ENCODE measurements at regions not wholly inside any gene's neighbourhood (a gene's known extent, or its start where the extent isn't known, plus 50 kb on each side); places are given as distances from the start of the nearest gene placed in this dataset.

DNA sequence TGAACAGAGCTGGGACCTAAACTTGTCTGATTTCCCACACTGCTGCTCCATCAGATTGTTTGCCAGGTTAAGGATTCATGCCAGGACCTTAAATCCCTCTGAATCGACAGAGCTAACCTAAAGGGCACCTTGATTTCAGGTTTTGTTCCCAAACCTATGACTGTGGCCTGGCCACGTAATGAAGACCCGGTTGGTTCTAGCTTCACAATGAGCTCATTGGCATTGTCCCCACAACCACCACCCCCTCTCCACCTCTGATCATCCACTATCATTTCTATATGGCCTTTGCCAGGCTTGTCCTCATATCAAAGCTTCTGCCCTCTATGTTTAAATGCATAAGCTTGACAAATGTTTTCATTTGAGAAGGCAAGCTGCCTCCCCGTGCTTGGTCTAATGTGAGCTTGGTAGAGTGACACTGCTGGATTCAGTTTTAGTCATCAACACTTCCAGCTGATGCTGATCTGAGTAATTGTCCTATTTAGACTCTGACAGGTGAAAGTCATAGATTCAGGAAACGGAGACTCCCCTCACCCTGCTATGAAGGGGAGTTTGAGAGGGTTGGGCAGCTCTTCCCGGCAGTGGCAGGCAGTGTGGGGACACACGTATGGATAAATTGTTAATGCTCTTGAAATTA lies 407.1 kb upstream of the CFAP20DC start:
- H3K4me3 ChIP-seq = no peak overlapping the region
- no peak for DNase-seq (ENCODE audit: low spot score in 2 of 2)
- H3K36me3 ChIP-seq = no peaks in the 10 kb centered on the region
- WGBS = 72% methylated on average over 7 of the region's 7 CpGs
- no peaks in the 10 kb centered on the region for H3K27me3 ChIP-seq
- peaks cover under 1% of the 10 kb centered on the region for H3K4me1 ChIP-seq
- TF ChIP-seq EP300 (IDR thresholded peaks at IDR 0.05) = no peak
- TF ChIP-seq POLR2AphosphoS5 (IDR thresholded peaks at IDR 0.05) = no peak
- TF ChIP-seq, protein P1, sequence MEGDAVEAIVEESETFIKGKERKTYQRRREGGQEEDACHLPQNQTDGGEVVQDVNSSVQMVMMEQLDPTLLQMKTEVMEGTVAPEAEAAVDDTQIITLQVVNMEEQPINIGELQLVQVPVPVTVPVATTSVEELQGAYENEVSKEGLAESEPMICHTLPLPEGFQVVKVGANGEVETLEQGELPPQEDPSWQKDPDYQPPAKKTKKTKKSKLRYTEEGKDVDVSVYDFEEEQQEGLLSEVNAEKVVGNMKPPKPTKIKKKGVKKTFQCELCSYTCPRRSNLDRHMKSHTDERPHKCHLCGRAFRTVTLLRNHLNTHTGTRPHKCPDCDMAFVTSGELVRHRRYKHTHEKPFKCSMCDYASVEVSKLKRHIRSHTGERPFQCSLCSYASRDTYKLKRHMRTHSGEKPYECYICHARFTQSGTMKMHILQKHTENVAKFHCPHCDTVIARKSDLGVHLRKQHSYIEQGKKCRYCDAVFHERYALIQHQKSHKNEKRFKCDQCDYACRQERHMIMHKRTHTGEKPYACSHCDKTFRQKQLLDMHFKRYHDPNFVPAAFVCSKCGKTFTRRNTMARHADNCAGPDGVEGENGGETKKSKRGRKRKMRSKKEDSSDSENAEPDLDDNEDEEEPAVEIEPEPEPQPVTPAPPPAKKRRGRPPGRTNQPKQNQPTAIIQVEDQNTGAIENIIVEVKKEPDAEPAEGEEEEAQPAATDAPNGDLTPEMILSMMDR (IDR thresholded peaks at IDR 0.05) = no peak
- no peak for TF ChIP-seq POLR2A (IDR thresholded peaks at IDR 0.05)
- no peak overlapping the region for H3K27ac ChIP-seq
- no peaks in the 10 kb centered on the region for H3K9me3 ChIP-seq

DNA sequence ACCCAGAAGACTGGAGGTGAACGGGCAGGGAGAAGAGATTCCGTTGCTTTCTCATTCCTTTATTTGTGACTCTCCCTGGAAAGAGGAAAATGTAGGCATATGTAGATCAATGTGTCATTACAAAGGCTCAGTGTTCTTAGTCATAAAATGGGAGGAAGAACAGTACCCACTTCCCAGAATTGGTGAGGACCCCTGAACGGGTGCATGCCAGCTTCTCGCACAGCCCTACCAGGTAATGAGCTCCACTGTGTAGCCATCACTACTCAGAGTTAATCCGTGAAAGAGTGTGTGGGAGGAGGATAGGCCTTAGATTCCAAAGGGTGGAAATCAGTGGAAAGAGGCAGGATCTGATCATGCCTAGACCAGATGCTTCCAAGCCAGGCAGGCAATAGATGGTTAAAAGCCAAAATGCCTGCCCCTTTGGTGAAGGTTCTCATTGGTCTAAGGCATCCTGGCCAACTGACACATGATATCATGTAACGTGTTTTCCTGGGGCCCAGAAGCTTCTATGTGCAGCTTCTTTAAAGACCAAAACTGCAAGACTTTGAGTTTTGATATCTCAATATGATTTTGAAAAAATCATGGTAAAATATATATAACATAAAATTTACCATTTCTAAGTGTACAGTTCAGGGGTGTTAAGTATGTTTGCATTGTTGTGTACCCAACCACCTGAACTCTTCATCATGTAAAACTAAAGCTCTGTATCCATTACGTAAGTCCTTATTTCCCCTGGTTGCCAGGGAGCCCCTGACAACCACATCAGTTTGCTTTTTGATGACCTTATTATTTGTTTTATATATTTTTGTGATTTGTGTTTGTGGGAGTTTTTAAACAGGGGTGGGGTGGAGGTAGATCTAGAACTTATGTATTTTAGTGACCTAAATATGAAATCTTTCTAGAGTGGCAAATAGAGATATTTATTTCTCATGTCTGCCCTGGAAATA lies 402.2 kb upstream of the CFAP20DC start:
- DNase-seq (ENCODE audit: low spot score in 2 of 2) = no peak
- TF ChIP-seq, protein P1 (IDR thresholded peaks at IDR 0.05) = no peak
- TF ChIP-seq POLR2A (IDR thresholded peaks at IDR 0.05) = no peak
- TF ChIP-seq POLR2AphosphoS5 (IDR thresholded peaks at IDR 0.05) = no peak
- no peak for TF ChIP-seq EP300 (IDR thresholded peaks at IDR 0.05)
- Histone ChIP-seq H3K4me3 (no peak overlapping the region), H3K27me3 (no peaks in the 10 kb centered on the region), H3K36me3 (no peaks in the 10 kb centered on the region), H3K9me3 (no peaks in the 10 kb centered on the region), H3K4me1 (peaks cover 7% of the 10 kb centered on the region), H3K27ac (peak overlapping the region; percentile 7)
- WGBS = 50% methylated on average over 7 of the region's 7 CpGs

DNA sequence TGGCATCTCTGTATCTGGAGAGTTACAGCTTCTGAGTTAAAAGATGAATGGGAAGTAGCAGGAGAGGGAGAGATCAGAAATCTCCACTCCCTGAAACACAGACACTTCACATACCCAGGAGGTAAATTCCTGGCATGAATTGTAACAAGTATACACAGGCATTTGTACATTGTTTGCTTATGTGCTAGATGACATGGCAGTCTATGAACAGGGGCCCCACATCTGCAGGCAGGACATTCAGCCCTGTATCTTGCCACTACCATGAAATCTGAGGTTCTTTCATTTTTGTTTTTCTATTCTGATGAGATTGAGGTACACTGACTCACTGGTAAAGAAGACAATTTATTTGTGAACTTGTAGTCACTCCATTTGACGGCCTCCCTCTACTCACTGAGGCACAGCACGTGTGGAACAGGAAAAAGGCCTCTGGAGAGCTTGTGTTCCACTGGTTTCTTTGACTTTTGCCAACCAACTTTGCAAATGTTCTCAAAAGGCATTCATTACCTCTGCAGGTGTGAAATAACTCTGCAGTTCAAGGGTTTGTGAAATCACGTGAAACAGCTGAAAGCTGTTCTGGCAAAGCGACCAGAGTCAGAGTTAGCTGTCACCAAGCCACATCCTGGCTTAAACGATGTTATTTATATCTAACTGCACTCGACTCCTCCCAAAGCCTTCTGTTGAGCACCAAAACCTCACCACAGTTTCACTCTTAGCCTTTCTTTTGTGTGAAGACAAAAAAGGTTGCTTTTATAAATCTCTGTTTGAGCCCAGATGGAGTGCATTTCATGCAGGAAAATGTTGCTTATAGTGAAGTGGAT lies 401.3 kb upstream of the CFAP20DC start:
- Histone ChIP-seq H3K27me3 (no peaks in the 10 kb centered on the region), H3K4me3 (no peak overlapping the region), H3K27ac (peak overlapping the region; percentile 7), H3K4me1 (peaks cover 7% of the 10 kb centered on the region), H3K9me3 (no peaks in the 10 kb centered on the region), H3K36me3 (no peaks in the 10 kb centered on the region)
- WGBS = 19% methylated on average over 6 of the region's 6 CpGs
- DNase-seq (ENCODE audit: low spot score in 2 of 2) = no peak
- TF ChIP-seq, protein P1 (IDR thresholded peaks at IDR 0.05) = no peak
- no peak for TF ChIP-seq EP300 (IDR thresholded peaks at IDR 0.05)

DNA sequence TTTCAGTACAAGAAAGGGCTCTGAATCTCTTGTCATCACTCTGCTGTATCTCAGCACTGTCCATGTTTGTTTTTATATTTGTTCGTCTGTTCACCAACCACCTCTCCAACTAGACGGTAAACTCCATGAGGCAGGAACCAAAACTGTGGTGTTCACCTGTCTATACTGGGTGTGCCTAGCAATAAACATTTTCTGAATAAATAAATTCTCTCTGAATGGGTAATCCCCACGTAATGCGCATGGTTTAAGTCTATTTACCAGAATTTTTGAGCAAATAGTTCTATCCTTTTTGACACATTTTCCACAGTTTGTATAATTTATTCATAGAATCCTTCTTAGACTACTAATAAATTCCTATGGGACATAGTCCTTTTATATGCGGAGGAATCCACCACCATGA lies 400.6 kb upstream of the CFAP20DC start:
- 83% methylated on average over 5 of the region's 5 CpGs for WGBS
- Histone ChIP-seq H3K4me3 (no peak overlapping the region), H3K36me3 (no peaks in the 10 kb centered on the region), H3K27ac (no peak overlapping the region), H3K9me3 (no peaks in the 10 kb centered on the region), H3K27me3 (no peaks in the 10 kb centered on the region), H3K4me1 (peaks cover 7% of the 10 kb centered on the region)
- no peak for TF ChIP-seq EP300 (IDR thresholded peaks at IDR 0.05)
- TF ChIP-seq, protein P1 (IDR thresholded peaks at IDR 0.05) = no peak
- no peak for TF ChIP-seq POLR2A (IDR thresholded peaks at IDR 0.05)
- TF ChIP-seq POLR2AphosphoS5 (IDR thresholded peaks at IDR 0.05) = no peak
- DNase-seq (ENCODE audit: low spot score in 2 of 2) = no peak
